GM23338 (cell line): ENCODE measurements at regions not wholly inside any gene's neighbourhood (a gene's known extent, or its start where the extent isn't known, plus 50 kb on each side); places are given as distances from the start of the nearest gene placed in this dataset.
"Not testable (repeated sequence)": the region's sequence is repeated elsewhere in the genome, so short reads cannot be mapped to it uniquely, and the experiment has no call there.

Experiments
- ATAC-seq: fragments of 200-7000 bp; cut with Tn5 transposase; 3 replicates; pipeline ENCODE4 v1.9.1; 2020
- DNase-seq: peaks from one replicate; pipeline ENCODE4 v3.0.0-alpha.2; 2015; ENCODE audit warnings: low spot score
- H2AFZ ChIP-seq: fragments of 200-600 bp; sonication (generic); 2 replicates; pipeline ENCODE4 v1.8.0; 2016; ENCODE audit warnings: antibody characterized with exemption, mild to moderate bottlenecking, moderate library complexity
- H3F3A ChIP-seq: fragments of 200-600 bp; sonication (generic); replicated peaks from 2 replicates; pipeline ENCODE4 v1.8.0; 2017; ENCODE audit warnings: antibody characterized with exemption, mixed run types, low read depth
- H3K27ac ChIP-seq: fragments of 200-600 bp; sonication (generic); 2 replicates; pipeline ENCODE4 v1.6.1; 2016; ENCODE audit warnings: low read depth
- H3K27me3 ChIP-seq: fragments of 200-600 bp; sonication (generic); 2 replicates; pipeline ENCODE4 v1.8.0; 2016; ENCODE audit warnings: mild to moderate bottlenecking, mixed run types, moderate library complexity; ENCODE audit not compliant: insufficient read depth
- H3K36me3 ChIP-seq: fragments of 200-600 bp; sonication (generic); 2 replicates; pipeline ENCODE4 v1.8.0; 2016; ENCODE audit warnings: mild to moderate bottlenecking; ENCODE audit not compliant: insufficient read depth
- H3K4me1 ChIP-seq: fragments of 200-600 bp; sonication (generic); 2 replicates; pipeline ENCODE4 v1.8.0; 2016; ENCODE audit warnings: mild to moderate bottlenecking, moderate library complexity; ENCODE audit not compliant: insufficient read depth
- H3K4me2 ChIP-seq: fragments of 200-600 bp; sonication (generic); 2 replicates; pipeline ENCODE4 v1.7.1; 2017; ENCODE audit warnings: mixed run types
- H3K4me3 ChIP-seq: fragments of 200-600 bp; sonication (generic); 2 replicates; pipeline ENCODE4 v1.6.1; 2016; ENCODE audit warnings: mixed run types
- H3K79me2 ChIP-seq: fragments of 200-600 bp; sonication (generic); replicated peaks from 2 replicates; pipeline ENCODE4 v1.8.0; 2017; ENCODE audit warnings: mild to moderate bottlenecking; ENCODE audit not compliant: insufficient read depth
- H3K9me2 ChIP-seq: fragments of 200-600 bp; sonication (generic); 2 replicates; pipeline ENCODE4 v1.8.0; 2017; ENCODE audit not compliant: insufficient read depth
- H4K20me1 ChIP-seq: fragments of 200-600 bp; sonication (generic); replicated peaks from 2 replicates; pipeline ENCODE4 v1.8.0; 2017; ENCODE audit warnings: mild to moderate bottlenecking; ENCODE audit not compliant: insufficient read depth
- H3K27ac Mint-ChIP-seq: 2 replicates; pipeline ENCODE4 v1.8.0; 2020; ENCODE audit warnings: inconsistent platforms, mild to moderate bottlenecking, moderate library complexity, mixed read lengths
- H3K27me3 Mint-ChIP-seq: 3 replicates; pipeline ENCODE4 v1.8.0; 2022; ENCODE audit warnings: low read depth, mild to moderate bottlenecking, moderate library complexity, mixed read lengths, inconsistent platforms; ENCODE audit not compliant: insufficient read depth, poor library complexity
- H3K36me3 Mint-ChIP-seq: 3 replicates; pipeline ENCODE4 v1.8.0; 2021; ENCODE audit warnings: low read depth, mild to moderate bottlenecking, inconsistent platforms, moderate library complexity, mixed read lengths
- H3K4me1 Mint-ChIP-seq: 3 replicates; pipeline ENCODE4 v1.8.0; 2020; ENCODE audit warnings: mild to moderate bottlenecking, inconsistent platforms, mixed read lengths
- H3K4me3 Mint-ChIP-seq: 3 replicates; pipeline ENCODE4 v1.8.0; 2021; ENCODE audit warnings: moderate library complexity, mild to moderate bottlenecking, inconsistent platforms, mixed read lengths
- H3K9me3 Mint-ChIP-seq: 3 replicates; pipeline ENCODE4 v1.8.0; 2020; ENCODE audit warnings: moderate library complexity, mild to moderate bottlenecking, inconsistent platforms, mixed read lengths
- EZH2 ChIP-seq: fragments of 200-600 bp; sonication (generic); IDR thresholded peaks from one replicate; pipeline ENCODE4 v1.8.0; 2017; ENCODE audit warnings: antibody characterized with exemption, mild to moderate bottlenecking, low read depth; ENCODE audit not compliant: unreplicated experiment
- EZH2phosphoT487 ChIP-seq: fragments of 200-600 bp; sonication (generic); IDR thresholded peaks from one replicate; pipeline ENCODE4 v1.8.1; 2018; ENCODE audit warnings: antibody characterized with exemption; ENCODE audit not compliant: unreplicated experiment
- NANOG ChIP-seq: IDR thresholded peaks from 2 replicates; pipeline ENCODE4 v1.6.1; 2016; ENCODE audit warnings: antibody characterized with exemption, borderline replicate concordance
- STAT1 ChIP-seq: IDR thresholded peaks from one replicate; pipeline ENCODE4 v1.6.1; 2016; ENCODE audit warnings: antibody characterized with exemption; ENCODE audit not compliant: unreplicated experiment
- ZNF114 ChIP-seq: fragments of 250-450 bp; sonication (Bioruptor Pico); IDR thresholded peaks from 2 replicates; pipeline ENCODE4 v1.5.0; 2020; ENCODE audit warnings: mild to moderate bottlenecking, moderate library complexity
- TF ChIP-seq, protein P1 (sequence below): IDR thresholded peaks from 2 replicates; pipeline ENCODE4 v1.6.1; 2016; ENCODE audit warnings: antibody characterized with exemption
- TF ChIP-seq, protein P2 (sequence below): fragments of 250-450 bp; sonication (Bioruptor Pico); IDR thresholded peaks from 2 replicates; pipeline ENCODE4 v1.5.0; 2020; ENCODE audit warnings: mild to moderate bottlenecking, moderate library complexity

DNA sequence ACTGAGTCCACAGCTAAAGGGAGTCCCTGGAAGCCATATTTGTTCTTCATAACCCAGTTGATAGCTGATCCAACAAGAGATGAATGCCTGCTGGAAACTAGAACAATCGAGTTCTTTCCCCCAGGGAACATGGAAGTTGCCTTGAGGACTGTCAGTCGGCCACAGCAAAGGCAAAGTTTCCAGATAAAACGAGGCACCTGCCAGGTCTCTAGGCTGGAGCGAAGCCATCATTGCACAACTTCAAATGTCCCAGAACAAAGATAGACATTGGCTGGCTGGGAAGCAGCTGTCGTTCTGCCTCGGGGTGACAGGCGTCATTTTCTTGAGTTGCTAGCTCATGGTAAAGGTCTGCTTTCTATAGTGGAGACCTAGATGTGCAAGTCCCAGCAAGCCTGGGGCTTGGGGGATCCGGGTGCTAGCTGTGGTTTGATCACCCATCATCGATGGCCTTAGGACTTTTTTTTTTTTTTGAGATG is 184.4 kb upstream of the ZNF217 start:
- Histone ChIP-seq H3F3A (no peaks in the 10 kb centered on the region), H3K27ac (no peak overlapping the region), H3K9me2 (no peaks in the 10 kb centered on the region; the same call in 1 of the 2 replicates), H3K79me2 (no peaks in the 10 kb centered on the region), H3K4me1 (0 out of 2 replicates have a peak, but pooled peaks cover 4% of the 10 kb centered on the region), H3K4me2 (no peak overlapping the region), H2AFZ (no peak overlapping the region), H3K36me3 (no peaks in the 10 kb centered on the region), H3K4me3 (no peak overlapping the region), H3K27me3 (no peaks in the 10 kb centered on the region), H4K20me1 (no peaks in the 10 kb centered on the region)
- no peaks in the 10 kb centered on the region for H3K36me3 Mint-ChIP-seq
- ATAC-seq (no peak), DNase-seq (no peak)
- TF ChIP-seq NANOG (no peak), EZH2phosphoT487 (no peak), STAT1 (no peak), ZNF114 (CRISPR knock-in tag) (no peak), EZH2 (no peak)
- TF ChIP-seq, protein P1, sequence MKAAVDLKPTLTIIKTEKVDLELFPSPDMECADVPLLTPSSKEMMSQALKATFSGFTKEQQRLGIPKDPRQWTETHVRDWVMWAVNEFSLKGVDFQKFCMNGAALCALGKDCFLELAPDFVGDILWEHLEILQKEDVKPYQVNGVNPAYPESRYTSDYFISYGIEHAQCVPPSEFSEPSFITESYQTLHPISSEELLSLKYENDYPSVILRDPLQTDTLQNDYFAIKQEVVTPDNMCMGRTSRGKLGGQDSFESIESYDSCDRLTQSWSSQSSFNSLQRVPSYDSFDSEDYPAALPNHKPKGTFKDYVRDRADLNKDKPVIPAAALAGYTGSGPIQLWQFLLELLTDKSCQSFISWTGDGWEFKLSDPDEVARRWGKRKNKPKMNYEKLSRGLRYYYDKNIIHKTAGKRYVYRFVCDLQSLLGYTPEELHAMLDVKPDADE: no peak
- TF ChIP-seq, protein P2, sequence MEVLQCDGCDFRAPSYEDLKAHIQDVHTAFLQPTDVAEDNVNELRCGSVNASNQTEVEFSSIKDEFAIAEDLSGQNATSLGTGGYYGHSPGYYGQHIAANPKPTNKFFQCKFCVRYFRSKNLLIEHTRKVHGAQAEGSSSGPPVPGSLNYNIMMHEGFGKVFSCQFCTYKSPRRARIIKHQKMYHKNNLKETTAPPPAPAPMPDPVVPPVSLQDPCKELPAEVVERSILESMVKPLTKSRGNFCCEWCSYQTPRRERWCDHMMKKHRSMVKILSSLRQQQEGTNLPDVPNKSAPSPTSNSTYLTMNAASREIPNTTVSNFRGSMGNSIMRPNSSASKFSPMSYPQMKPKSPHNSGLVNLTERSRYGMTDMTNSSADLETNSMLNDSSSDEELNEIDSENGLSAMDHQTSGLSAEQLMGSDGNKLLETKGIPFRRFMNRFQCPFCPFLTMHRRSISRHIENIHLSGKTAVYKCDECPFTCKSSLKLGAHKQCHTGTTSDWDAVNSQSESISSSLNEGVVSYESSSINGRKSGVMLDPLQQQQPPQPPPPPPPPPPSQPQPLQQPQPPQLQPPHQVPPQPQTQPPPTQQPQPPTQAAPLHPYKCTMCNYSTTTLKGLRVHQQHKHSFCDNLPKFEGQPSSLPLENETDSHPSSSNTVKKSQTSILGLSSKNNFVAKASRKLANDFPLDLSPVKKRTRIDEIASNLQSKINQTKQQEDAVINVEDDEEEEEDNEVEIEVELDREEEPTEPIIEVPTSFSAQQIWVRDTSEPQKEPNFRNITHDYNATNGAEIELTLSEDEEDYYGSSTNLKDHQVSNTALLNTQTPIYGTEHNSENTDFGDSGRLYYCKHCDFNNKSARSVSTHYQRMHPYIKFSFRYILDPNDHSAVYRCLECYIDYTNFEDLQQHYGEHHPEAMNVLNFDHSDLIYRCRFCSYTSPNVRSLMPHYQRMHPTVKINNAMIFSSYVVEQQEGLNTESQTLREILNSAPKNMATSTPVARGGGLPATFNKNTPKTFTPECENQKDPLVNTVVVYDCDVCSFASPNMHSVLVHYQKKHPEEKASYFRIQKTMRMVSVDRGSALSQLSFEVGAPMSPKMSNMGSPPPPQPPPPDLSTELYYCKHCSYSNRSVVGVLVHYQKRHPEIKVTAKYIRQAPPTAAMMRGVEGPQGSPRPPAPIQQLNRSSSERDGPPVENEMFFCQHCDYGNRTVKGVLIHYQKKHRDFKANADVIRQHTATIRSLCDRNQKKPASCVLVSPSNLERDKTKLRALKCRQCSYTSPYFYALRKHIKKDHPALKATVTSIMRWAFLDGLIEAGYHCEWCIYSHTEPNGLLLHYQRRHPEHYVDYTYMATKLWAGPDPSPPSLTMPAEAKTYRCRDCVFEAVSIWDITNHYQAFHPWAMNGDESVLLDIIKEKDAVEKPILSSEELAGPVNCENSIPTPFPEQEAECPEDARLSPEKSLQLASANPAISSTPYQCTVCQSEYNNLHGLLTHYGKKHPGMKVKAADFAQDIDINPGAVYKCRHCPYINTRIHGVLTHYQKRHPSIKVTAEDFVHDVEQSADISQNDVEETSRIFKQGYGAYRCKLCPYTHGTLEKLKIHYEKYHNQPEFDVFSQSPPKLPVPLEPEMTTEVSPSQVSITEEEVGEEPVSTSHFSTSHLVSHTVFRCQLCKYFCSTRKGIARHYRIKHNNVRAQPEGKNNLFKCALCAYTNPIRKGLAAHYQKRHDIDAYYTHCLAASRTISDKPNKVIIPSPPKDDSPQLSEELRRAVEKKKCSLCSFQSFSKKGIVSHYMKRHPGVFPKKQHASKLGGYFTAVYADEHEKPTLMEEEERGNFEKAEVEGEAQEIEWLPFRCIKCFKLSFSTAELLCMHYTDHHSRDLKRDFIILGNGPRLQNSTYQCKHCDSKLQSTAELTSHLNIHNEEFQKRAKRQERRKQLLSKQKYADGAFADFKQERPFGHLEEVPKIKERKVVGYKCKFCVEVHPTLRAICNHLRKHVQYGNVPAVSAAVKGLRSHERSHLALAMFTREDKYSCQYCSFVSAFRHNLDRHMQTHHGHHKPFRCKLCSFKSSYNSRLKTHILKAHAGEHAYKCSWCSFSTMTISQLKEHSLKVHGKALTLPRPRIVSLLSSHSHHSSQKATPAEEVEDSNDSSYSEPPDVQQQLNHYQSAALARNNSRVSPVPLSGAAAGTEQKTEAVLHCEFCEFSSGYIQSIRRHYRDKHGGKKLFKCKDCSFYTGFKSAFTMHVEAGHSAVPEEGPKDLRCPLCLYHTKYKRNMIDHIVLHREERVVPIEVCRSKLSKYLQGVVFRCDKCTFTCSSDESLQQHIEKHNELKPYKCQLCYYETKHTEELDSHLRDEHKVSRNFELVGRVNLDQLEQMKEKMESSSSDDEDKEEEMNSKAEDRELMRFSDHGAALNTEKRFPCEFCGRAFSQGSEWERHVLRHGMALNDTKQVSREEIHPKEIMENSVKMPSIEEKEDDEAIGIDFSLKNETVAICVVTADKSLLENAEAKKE (CRISPR knock-in tag): no peak
- H3K9me3 Mint-ChIP-seq: no peaks in the 10 kb centered on the region
- no peak overlapping the region for H3K27ac Mint-ChIP-seq
- H3K4me3 Mint-ChIP-seq: no peak overlapping the region
- peaks cover 4% of the 10 kb centered on the region for H3K27me3 Mint-ChIP-seq
- peaks cover 6% of the 10 kb centered on the region; the same call in 2 of the 3 replicates for H3K4me1 Mint-ChIP-seq

DNA sequence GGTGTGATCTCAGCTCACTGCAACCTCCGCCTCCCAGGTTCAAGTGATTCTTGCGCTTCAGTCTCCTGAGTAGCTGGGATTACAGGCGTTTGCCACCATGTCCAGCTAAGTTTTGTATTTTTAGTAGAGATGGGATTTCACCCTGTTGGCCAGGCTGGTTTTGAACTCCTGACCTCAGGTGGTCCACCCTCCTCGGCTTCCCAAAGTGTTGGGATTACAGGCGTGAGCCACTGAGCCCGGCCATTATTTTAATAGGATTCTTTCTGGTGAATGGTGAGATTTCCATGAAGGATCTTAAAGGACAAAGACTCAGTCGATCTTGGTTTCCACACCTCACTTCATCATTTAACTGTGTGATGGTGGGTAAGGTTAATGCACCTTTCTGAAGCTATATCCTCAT is 183.8 kb upstream of the ZNF217 start:
- not testable (repeated sequence) for H3K4me3 ChIP-seq, H3K27me3 ChIP-seq, H3K9me2 ChIP-seq, H3K27me3 Mint-ChIP-seq, ATAC-seq, H3K36me3 ChIP-seq, H3K4me1 Mint-ChIP-seq, H3K27ac ChIP-seq, H3F3A ChIP-seq, H3K79me2 ChIP-seq, DNase-seq, H3K4me3 Mint-ChIP-seq, H3K4me2 ChIP-seq, H3K36me3 Mint-ChIP-seq, H3K27ac Mint-ChIP-seq, H3K9me3 Mint-ChIP-seq, H3K4me1 ChIP-seq, H4K20me1 ChIP-seq
- H2AFZ ChIP-seq: 0 out of 2 replicates have a peak overlapping the region, but pooled peaks have one; percentile 38
